Type B pancreatic cell (in vitro differentiated cells): ENCODE measurements at regions not wholly inside any gene's neighbourhood (a gene's known extent, or its start where the extent isn't known, plus 50 kb on each side); places are given as distances from the start of the nearest gene placed in this dataset.

Source experiments
- DNase-seq: peaks from one replicate; pipeline ENCODE4 v3.0.0; 2021; ENCODE audit warnings: mixed read lengths; ENCODE audit not compliant: unreplicated experiment; ENCODE audit errors: extremely low spot score
- H3K27ac Mint-ChIP-seq: 2 replicates; pipeline ENCODE4 v1.8.0; 2021; ENCODE audit warnings: mild to moderate bottlenecking, mixed read lengths
- H3K27me3 Mint-ChIP-seq: 2 replicates; pipeline ENCODE4 v1.8.0; 2021; ENCODE audit warnings: mixed read lengths
- H3K36me3 Mint-ChIP-seq: 2 replicates; pipeline ENCODE4 v1.8.0; 2021; ENCODE audit warnings: mixed read lengths
- H3K4me1 Mint-ChIP-seq: one replicate; pipeline ENCODE4 v1.8.0; 2021; ENCODE audit warnings: mixed read lengths; ENCODE audit not compliant: unreplicated experiment
- H3K4me3 Mint-ChIP-seq: 2 replicates; pipeline ENCODE4 v1.8.0; 2021; ENCODE audit warnings: mild to moderate bottlenecking, mixed read lengths
- H3K9me3 Mint-ChIP-seq: 2 replicates; pipeline ENCODE4 v1.8.0; 2021; ENCODE audit warnings: mixed read lengths
- TF ChIP-seq, protein P1 (sequence below): fragments of 200-600 bp; sonication (generic); conservative IDR thresholded peaks from 2 replicates; pipeline ENCODE4 v1.5.0; 2021; ENCODE audit warnings: antibody characterized with exemption, mild to moderate bottlenecking

DNA sequence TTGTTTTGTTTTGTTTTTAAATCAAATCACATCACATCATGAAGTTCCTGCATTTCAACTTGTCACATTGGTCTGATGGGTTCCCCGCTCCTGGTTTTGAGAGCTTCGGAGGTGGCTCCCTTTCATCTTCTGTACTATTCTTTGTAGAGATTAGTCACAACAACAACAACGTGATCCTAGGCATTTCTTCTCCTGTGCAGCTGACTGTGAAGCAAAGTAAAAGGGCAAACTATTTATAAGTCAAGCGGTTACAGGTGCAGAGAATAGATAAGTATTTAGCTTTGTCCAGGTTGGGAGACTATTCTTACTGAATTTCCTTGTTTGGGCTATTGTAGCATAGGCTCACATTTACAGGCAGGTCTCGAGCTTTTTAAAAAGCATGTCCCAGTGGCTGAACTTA, 197.7 kb upstream of the CDKN2B start:
- H3K4me3 Mint-ChIP-seq: no peak overlapping the region
- H3K4me1 Mint-ChIP-seq: peaks cover 7% of the 10 kb centered on the region
- peaks cover 5% of the 10 kb centered on the region for H3K9me3 Mint-ChIP-seq
- TF ChIP-seq, protein P1, sequence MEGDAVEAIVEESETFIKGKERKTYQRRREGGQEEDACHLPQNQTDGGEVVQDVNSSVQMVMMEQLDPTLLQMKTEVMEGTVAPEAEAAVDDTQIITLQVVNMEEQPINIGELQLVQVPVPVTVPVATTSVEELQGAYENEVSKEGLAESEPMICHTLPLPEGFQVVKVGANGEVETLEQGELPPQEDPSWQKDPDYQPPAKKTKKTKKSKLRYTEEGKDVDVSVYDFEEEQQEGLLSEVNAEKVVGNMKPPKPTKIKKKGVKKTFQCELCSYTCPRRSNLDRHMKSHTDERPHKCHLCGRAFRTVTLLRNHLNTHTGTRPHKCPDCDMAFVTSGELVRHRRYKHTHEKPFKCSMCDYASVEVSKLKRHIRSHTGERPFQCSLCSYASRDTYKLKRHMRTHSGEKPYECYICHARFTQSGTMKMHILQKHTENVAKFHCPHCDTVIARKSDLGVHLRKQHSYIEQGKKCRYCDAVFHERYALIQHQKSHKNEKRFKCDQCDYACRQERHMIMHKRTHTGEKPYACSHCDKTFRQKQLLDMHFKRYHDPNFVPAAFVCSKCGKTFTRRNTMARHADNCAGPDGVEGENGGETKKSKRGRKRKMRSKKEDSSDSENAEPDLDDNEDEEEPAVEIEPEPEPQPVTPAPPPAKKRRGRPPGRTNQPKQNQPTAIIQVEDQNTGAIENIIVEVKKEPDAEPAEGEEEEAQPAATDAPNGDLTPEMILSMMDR: no peak
- H3K36me3 Mint-ChIP-seq: no peaks in the 10 kb centered on the region
- no peaks in the 10 kb centered on the region for H3K27me3 Mint-ChIP-seq
- no peak for DNase-seq
- H3K27ac Mint-ChIP-seq: no peak overlapping the region

DNA sequence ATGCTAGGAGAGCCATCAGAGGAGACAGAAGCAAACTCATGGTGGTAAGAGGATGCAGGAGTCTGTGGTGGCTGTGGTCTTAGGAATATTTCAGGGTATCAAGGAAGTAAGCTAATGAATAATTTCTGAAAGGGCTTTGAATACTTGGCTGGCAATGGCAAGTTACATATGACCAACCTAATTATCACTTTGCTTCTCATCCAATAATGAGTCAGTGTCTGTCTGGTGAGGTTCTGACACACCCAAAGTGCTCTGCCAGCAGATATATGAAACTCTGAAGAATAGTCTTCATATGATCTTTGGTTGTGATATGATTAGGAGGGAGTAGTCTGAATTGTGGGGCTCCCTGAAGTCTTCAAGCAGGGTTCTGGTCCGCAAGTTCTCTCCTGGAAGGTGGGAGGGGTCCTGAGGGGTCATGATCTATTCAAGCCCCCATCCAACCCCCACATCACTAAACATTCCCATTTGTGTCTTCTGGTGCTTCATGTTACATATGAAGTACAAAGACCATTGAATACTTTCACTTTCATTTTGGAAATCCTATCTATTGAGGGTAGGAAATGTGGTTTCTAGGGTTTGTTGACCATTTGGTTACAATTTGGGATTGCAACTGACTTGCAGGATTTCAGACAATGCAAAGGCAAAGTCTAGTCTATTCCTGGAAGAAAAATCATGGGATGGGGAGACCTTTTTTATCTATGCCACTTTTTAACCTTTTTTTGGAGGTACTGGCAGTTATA, 199.9 kb upstream of the CDKN2B start:
- H3K36me3 Mint-ChIP-seq: no peaks in the 10 kb centered on the region
- DNase-seq: no peak
- H3K27ac Mint-ChIP-seq: peak overlapping the region; percentile 40
- peaks cover 7% of the 10 kb centered on the region for H3K4me1 Mint-ChIP-seq
- peaks cover 5% of the 10 kb centered on the region for H3K9me3 Mint-ChIP-seq
- TF ChIP-seq, protein P1: no peak
- H3K27me3 Mint-ChIP-seq: no peaks in the 10 kb centered on the region
- no peak overlapping the region for H3K4me3 Mint-ChIP-seq

DNA sequence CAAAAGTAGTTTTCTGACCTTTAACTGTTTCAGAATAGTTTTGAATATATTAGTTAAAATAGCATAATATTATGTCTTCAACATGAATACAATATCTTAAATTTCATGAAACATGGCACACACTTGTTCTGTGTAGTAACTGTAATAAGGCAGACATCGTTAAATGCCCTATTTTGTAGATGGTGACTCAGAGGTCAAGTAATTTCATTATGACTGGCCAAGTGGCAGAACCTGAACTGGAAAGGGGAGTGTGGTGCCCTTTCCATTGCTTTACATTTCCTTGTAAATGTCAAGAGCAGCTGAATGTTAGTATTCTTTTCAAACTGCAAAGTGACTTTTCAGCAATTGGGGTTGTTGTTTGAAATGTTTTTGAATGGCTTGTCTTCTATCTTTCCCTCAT, 201.2 kb upstream of the CDKN2B start:
- TF ChIP-seq, protein P1: no peak
- Mint-ChIP-seq H3K36me3 (no peaks in the 10 kb centered on the region), H3K9me3 (peaks cover 5% of the 10 kb centered on the region), H3K27ac (no peak overlapping the region), H3K27me3 (no peaks in the 10 kb centered on the region), H3K4me3 (no peak overlapping the region), H3K4me1 (peaks cover 7% of the 10 kb centered on the region)
- no peak for DNase-seq

DNA sequence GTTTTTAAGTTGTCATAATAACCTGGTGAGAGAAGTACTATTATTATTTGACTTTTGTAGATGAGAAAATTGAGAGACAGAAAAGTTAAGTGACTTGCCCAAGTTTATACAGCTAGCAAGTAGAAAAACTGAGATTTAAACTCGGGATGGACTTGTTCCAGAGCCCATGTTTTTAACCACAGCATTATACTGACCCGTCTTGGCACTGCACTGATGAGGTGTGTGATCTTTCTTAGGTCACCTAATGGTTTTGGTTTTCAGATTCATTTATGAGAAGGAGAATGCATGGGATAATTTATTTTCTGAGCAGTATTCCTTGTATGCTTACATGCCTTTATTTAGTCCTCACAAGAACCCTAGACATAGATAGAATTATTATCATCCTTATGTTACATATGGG, 201.8 kb upstream of the CDKN2B start:
- Mint-ChIP-seq H3K4me3 (no peak overlapping the region), H3K27me3 (no peaks in the 10 kb centered on the region), H3K4me1 (peaks cover 7% of the 10 kb centered on the region), H3K9me3 (peaks cover 5% of the 10 kb centered on the region), H3K36me3 (no peaks in the 10 kb centered on the region), H3K27ac (no peak overlapping the region)
- TF ChIP-seq, protein P1: no peak
- no peak for DNase-seq

DNA sequence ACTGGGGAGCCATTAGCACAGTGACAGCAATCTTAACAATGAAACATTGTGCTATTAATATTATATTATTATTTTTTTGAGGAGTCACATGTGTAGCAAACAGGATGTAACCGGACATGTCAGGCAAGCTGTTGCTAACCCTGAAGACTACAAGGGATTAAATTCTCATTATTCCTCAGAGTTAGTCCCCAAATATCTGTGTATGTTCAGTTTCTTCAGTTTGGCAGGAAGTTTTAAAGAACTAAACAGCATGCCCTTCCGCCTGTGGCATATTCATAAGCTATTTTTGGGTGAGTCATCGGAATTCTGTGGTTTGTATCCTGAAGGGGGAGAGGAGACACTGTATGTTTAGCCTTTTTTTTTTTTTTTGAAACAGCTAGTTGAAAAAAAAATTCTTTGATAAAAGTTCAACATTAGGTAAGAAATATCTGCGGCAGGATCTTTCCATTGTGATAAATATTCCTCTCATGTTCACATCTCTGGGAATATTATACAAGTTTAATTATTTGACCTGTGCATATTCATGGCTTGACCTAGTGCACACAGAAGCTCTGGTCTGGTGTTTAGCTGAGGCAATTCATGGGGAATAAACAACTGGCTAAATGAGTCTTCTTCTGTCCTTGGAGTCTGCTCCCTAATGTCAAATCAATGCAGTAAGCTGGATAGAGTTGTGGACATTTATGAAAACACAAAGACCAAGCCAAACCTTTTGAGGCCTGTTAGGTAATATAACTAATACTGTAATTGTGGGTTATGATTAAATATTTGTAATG, 202.7 kb upstream of the CDKN2B start:
- TF ChIP-seq, protein P1: no peak
- Mint-ChIP-seq H3K27me3 (peaks cover 5% of the 10 kb centered on the region), H3K4me1 (peaks cover 7% of the 10 kb centered on the region), H3K9me3 (peaks cover 5% of the 10 kb centered on the region), H3K36me3 (no peaks in the 10 kb centered on the region), H3K4me3 (no peak overlapping the region), H3K27ac (no peak overlapping the region)
- no peak for DNase-seq
